ENCODE measurements at regions not wholly inside any gene's neighbourhood (a gene's known extent, or its start where the extent isn't known, plus 50 kb on each side); places are given as distances from the start of the nearest gene placed in this dataset.

- TF ChIP-seq CTCF (IDR thresholded peaks at IDR 0.05), result no peak
- TF ChIP-seq POLR2A (IDR thresholded peaks at IDR 0.05), result no peak
- TF ChIP-seq POLR2AphosphoS5 (IDR thresholded peaks at IDR 0.05), result no peak
Measured at GRCh38 chr14:104357689-104358527, 219.5 kb downstream of the KIF26A start.

Measured in breast epithelium (tissue), 3 donors.